ENCODE measurements at regions not wholly inside any gene's neighbourhood (a gene's known extent, or its start where the extent isn't known, plus 50 kb on each side); places are given as distances from the start of the nearest gene placed in this dataset.

DNA sequence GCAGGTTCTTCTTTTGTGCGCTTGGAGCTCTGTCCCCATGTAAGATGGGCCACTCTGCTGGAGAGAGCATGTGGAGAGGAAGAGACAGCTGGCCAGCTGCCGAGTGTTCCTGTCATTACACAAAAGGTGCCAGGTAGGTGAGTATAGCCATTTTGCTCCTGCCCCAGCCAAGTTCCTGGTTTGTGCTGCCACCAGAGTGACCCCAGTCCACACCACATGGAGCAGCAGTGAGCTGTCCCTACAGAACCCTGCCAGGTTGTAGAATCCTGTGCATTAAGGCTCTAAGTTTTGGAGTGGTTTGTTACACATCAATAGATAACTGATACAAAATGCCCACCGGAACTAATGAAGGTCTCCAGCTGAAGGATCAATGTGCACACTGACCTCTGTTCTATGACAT, 84.6 kb upstream of the GHITM start:
- Histone ChIP-seq H3K27ac (no peak overlapping the region), H3K4me1 (no peaks in the 10 kb centered on the region), H3K27me3 (peaks cover 0 to 5% of the 10 kb centered on the region in 2 donors), H3K4me3 (no peak overlapping the region), H3K36me3 (no peaks in the 10 kb centered on the region), H3K9me3 (peaks cover 0 to 6% of the 10 kb centered on the region in 2 donors)
- intact Hi-C loops (cut with DNase I) = no loop called here
- TF ChIP-seq, protein P1, sequence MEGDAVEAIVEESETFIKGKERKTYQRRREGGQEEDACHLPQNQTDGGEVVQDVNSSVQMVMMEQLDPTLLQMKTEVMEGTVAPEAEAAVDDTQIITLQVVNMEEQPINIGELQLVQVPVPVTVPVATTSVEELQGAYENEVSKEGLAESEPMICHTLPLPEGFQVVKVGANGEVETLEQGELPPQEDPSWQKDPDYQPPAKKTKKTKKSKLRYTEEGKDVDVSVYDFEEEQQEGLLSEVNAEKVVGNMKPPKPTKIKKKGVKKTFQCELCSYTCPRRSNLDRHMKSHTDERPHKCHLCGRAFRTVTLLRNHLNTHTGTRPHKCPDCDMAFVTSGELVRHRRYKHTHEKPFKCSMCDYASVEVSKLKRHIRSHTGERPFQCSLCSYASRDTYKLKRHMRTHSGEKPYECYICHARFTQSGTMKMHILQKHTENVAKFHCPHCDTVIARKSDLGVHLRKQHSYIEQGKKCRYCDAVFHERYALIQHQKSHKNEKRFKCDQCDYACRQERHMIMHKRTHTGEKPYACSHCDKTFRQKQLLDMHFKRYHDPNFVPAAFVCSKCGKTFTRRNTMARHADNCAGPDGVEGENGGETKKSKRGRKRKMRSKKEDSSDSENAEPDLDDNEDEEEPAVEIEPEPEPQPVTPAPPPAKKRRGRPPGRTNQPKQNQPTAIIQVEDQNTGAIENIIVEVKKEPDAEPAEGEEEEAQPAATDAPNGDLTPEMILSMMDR (IDR thresholded peaks at IDR 0.05) = no peak
- ATAC-seq = no peak
- no peak for DNase-seq

GRCh38 chr10:84059526-84059925, 79.8 kb upstream of the GHITM start:
- H3K36me3 ChIP-seq = no peaks in the 10 kb centered on the region
- DNase-seq = no peak
- no peak overlapping the region for H3K27ac ChIP-seq
- H3K4me1 ChIP-seq = no peaks in the 10 kb centered on the region
- intact Hi-C loops (cut with DNase I) = no loop called here
- peaks cover 0 to 2% of the 10 kb centered on the region in 2 donors for H3K9me3 ChIP-seq
- no peaks in the 10 kb centered on the region for H3K27me3 ChIP-seq
- H3K4me3 ChIP-seq = no peak overlapping the region
- no peak for ATAC-seq
- TF ChIP-seq, protein P1 (IDR thresholded peaks at IDR 0.05) = no peak

GRCh38 chr10:84063440-84063839, 75.9 kb upstream of the GHITM start:
- ATAC-seq (no peak), DNase-seq (no peak)
- Histone ChIP-seq H3K9me3 (no peaks in the 10 kb centered on the region), H3K27ac (no peak overlapping the region), H3K27me3 (no peaks in the 10 kb centered on the region), H3K4me1 (no peaks in the 10 kb centered on the region), H3K4me3 (no peak overlapping the region), H3K36me3 (no peaks in the 10 kb centered on the region)
- intact Hi-C loops (cut with DNase I) = no loop called here
- TF ChIP-seq, protein P1 (IDR thresholded peaks at IDR 0.05) = no peak

DNA sequence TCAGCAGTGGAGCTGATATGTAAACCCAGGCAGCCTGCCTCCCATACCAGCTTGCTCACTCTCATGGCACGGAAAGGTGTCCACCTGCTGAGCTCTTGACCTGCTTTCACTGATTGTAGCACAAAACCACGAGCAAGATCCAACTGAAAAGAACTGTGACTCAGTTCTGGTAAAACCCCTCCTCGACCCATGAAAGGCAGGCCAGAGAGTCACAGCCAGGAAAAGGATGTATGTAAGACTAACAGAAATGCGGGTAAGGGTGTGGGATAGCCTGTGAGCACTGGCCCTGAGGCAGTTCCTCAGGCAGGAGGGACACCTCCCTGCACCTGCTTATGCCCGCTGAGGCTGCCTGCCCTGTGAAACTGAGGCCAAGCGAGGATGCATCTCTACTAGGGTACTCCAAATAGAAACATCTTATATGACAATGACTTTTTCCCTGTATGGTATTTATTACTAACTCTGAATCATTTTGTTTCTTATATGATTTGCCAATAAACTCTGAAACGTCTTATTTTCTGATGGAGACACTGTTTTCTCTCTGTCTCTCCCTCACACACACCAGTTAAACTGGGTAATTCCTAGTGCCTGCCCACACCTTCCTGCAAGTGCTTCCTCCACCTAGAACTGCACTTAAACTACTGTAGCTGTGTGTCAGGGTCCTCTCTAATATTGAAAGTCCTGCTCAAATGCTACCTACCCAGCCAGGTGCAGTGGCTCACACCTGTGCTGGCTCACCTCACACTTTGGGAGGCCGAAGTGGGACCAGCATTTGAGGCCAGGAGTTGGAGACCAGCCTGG, 73.3 kb upstream of the GHITM start:
- intact Hi-C loops (cut with DNase I) = no loop called here
- H3K4me3 ChIP-seq = no peak overlapping the region
- ATAC-seq = no peak
- H3K27ac ChIP-seq = no peak overlapping the region
- no peak for DNase-seq
- no peaks in the 10 kb centered on the region for H3K27me3 ChIP-seq
- TF ChIP-seq, protein P1 (IDR thresholded peaks at IDR 0.05) = no peak
- H3K9me3 ChIP-seq = no peaks in the 10 kb centered on the region
- H3K36me3 ChIP-seq = no peaks in the 10 kb centered on the region
- no peaks in the 10 kb centered on the region for H3K4me1 ChIP-seq

GRCh38 chr10:84074521-84074920, 64.8 kb upstream of the GHITM start:
- no peaks in the 10 kb centered on the region for H3K9me3 ChIP-seq
- DNase-seq (no peak), ATAC-seq (no peak)
- TF ChIP-seq, protein P1 (IDR thresholded peaks at IDR 0.05) = no peak
- H3K27me3 ChIP-seq = no peaks in the 10 kb centered on the region
- H3K4me1 ChIP-seq = no peaks in the 10 kb centered on the region
- H3K36me3 ChIP-seq = no peaks in the 10 kb centered on the region
- no peak overlapping the region for H3K4me3 ChIP-seq
- H3K27ac ChIP-seq = no peak overlapping the region
- intact Hi-C loops (cut with DNase I) = no loop called here
